ENCODE measurements at regions not wholly inside any gene's neighbourhood (a gene's known extent, or its start where the extent isn't known, plus 50 kb on each side); places are given as distances from the start of the nearest gene placed in this dataset.

DNA sequence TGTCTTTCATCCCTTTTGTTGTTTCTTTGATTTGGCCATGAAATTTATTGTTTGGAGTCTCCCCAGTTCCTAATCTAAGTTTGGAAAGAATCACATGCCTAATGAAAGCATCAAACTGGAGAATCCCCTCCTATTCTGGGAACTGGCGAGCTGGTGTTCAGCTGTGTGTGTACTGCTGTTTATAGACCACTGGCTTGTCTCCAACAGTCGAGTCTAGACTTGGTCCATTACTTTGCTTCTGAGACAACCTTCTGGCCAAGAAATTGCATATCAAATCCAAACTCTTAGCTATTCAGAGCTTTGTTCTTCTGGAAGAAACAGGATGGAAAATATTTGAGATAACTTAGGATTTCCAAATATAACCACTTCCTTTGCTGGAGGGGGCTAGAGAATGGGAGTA lies 111.5 kb upstream of the THSD7B start:
- Histone ChIP-seq H3K4me1 (ENCODE audit: control insufficient read depth, insufficient read depth, low read length, poor library complexity, severe bottlenecking) (no peaks in the 10 kb centered on the region), H3K4me3 (ENCODE audit: extremely low read depth, insufficient read depth, low read length, poor library complexity, severe bottlenecking) (no peak overlapping the region), H3K36me3 (ENCODE audit: control insufficient read depth, insufficient read depth, low read length) (no peaks in the 10 kb centered on the region), H3K27ac (ENCODE audit: low read depth, low read length, severe bottlenecking) (no peak overlapping the region), H3K9me3 (ENCODE audit: control insufficient read depth, low read length) (no peaks in the 10 kb centered on the region)
- WGBS, 2 experiments (ENCODE audit: insufficient coverage in 2 of 2): 80% methylated on average over 1 of the region's 2 CpGs; no CpG with 5 or more reads in 1 of the 2 experiments

DNA sequence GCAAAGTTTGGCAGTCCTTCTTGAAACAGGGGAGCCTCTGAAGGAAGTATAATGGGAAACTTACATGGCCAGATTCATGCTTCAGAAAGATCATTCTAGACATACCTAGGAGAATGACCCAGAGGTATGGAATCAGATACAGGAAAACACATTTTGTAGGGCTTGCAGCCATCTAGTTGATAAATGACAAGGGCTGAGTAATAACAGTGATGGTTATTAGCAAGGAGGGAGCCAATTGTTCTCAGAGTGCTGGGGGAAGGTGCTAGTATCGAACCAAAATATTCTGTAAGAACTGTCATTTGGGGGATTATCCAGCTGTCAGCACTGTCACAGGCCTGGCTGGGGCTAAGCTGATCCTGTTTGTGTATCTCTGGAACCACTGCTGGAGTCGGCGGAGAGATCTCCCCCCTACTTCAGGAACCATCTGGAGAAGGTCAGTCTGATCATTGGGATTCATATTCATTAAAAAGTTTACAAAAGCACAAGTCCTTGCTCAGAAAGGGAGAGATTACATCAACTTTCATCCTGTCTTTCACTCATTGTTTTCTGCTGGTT lies 113.8 kb upstream of the THSD7B start:
- Histone ChIP-seq H3K4me1 (ENCODE audit: control insufficient read depth, insufficient read depth, low read length, poor library complexity, severe bottlenecking) (no peaks in the 10 kb centered on the region), H3K9me3 (ENCODE audit: control insufficient read depth, low read length) (no peaks in the 10 kb centered on the region), H3K36me3 (ENCODE audit: control insufficient read depth, insufficient read depth, low read length) (no peaks in the 10 kb centered on the region), H3K4me3 (ENCODE audit: extremely low read depth, insufficient read depth, low read length, poor library complexity, severe bottlenecking) (no peak overlapping the region), H3K27ac (ENCODE audit: low read depth, low read length, severe bottlenecking) (no peak overlapping the region)
- WGBS, 2 experiments (ENCODE audit: insufficient coverage in 2 of 2): 60 to 67% methylated on average over 1 to 2 of the region's 3 CpGs

DNA sequence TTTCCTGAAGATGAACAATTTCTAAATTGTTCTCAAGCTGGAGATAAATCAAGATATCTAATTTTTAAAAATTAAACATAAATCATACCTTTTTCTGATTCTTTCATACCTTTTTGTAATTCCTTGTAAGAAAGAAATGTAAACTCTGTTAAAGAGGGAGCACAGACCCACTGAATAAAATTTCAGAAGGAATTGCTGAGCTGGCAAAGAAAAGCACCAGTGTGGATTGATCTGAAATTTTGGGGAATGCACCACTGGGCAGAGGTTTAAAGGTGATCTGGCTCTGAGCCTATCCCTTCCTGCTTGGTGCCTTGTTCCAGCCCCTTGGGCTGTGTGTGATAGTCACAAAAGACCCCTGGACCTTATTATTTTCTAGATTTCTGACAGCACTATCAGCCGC lies 118.3 kb upstream of the THSD7B start:
- no peaks in the 10 kb centered on the region for H3K9me3 ChIP-seq (ENCODE audit: control insufficient read depth, low read length)
- no peak overlapping the region for H3K4me3 ChIP-seq (ENCODE audit: extremely low read depth, insufficient read depth, low read length, poor library complexity, severe bottlenecking)
- no peak overlapping the region for H3K27ac ChIP-seq (ENCODE audit: low read depth, low read length, severe bottlenecking)
- WGBS, 2 experiments (ENCODE audit: insufficient coverage in 2 of 2): no CpG with 5 or more reads among the region's 1 CpG
- no peaks in the 10 kb centered on the region for H3K36me3 ChIP-seq (ENCODE audit: control insufficient read depth, insufficient read depth, low read length)
- H3K4me1 ChIP-seq (ENCODE audit: control insufficient read depth, insufficient read depth, low read length, poor library complexity, severe bottlenecking): no peaks in the 10 kb centered on the region

DNA sequence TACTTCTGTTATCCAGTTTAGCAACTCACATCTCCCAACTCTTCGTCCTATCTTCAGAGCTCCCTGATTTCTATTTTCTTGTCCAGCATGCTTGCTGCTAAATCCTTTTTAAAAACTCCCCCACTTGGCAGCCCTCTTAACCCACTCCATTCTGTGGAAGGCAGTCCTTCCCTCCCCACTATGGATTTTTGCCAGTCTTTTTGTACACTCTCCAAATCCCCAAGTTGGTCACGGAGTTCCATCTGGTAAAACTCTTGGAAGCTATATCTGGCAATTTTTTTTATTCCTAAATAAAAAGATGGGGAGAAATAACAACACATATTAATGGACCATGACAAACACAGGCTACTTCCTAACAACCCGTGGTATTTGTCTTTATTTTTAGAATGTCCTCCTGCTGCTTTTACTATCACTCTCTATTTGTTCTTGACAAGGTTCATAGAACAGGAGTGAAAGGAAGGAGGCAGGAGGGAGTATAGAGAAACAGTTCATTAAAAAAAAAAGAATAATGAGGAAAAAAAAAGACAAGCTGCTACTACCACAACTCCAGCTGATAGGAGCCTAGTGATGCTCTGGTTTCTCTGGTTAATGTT lies 120.0 kb upstream of the THSD7B start:
- H3K27ac ChIP-seq (ENCODE audit: low read depth, low read length, severe bottlenecking): no peak overlapping the region
- WGBS, 2 experiments (ENCODE audit: insufficient coverage in 2 of 2): 80% methylated on average over 1 of the region's 3 CpGs; no CpG with 5 or more reads in 1 of the 2 experiments

DNA sequence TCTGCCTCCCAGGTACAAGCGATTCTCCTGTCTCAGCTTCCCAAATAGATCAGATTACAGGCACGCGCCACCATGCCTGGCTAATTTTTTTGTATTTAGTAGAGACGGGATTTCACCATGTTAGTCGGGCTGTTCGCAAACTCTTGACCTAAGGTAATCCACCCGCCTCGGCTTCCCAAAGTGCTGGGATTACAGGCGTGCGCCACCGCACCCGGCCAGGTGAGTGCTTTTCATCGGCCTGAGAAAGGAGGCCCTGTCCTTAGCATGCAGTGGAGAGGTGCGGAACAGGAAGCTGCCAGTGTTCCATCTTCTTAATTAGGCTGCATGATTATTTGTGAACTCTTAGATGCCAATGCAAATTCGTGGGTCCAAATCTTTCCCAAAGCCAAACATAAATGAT lies 125.7 kb upstream of the THSD7B start:
- whole genome bisulfite sequencing, 2 experiments (ENCODE audit: insufficient coverage in 2 of 2): 96 to 97% methylated on average over 14 to 15 of the region's 15 CpGs
- peaks cover 4% of the 10 kb centered on the region for H3K4me1 ChIP-seq (ENCODE audit: control insufficient read depth, insufficient read depth, low read length, poor library complexity, severe bottlenecking)
- H3K27ac ChIP-seq (ENCODE audit: low read depth, low read length, severe bottlenecking): no peak overlapping the region
- H3K4me3 ChIP-seq (ENCODE audit: extremely low read depth, insufficient read depth, low read length, poor library complexity, severe bottlenecking): no peak overlapping the region
- no peaks in the 10 kb centered on the region for H3K36me3 ChIP-seq (ENCODE audit: control insufficient read depth, insufficient read depth, low read length)
- no peaks in the 10 kb centered on the region for H3K9me3 ChIP-seq (ENCODE audit: control insufficient read depth, low read length)

More for the DNA sequence above, 120.0 kb upstream of the THSD7B start:
- Histone ChIP-seq H3K4me1 (ENCODE audit: control insufficient read depth, insufficient read depth, low read length, poor library complexity, severe bottlenecking) (no peaks in the 10 kb centered on the region), H3K9me3 (ENCODE audit: control insufficient read depth, low read length) (no peaks in the 10 kb centered on the region), H3K4me3 (ENCODE audit: extremely low read depth, insufficient read depth, low read length, poor library complexity, severe bottlenecking) (no peak overlapping the region), H3K36me3 (ENCODE audit: control insufficient read depth, insufficient read depth, low read length) (no peaks in the 10 kb centered on the region)

DNA sequence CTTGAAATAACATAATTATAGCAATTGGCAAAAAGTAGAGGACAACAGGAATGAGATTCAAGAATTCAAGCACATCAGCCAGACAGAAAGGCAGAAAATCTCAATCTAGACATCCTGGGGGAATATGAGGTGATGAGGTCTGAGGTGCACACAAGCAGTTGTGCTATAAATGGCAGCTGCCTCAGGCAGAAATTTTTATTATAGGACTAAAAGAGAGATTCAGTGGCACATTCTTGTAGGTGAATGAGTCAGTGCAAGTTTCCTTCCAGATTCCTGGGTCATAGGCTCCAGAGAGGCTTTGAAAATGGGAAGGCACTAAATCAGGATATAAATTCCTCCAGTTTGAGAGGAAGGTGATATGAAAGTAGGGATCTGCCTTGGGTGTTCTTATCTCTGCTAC lies 127.2 kb upstream of the THSD7B start:
- no peaks in the 10 kb centered on the region for H3K9me3 ChIP-seq (ENCODE audit: control insufficient read depth, low read length)
- H3K36me3 ChIP-seq (ENCODE audit: control insufficient read depth, insufficient read depth, low read length): no peaks in the 10 kb centered on the region
- no peak overlapping the region for H3K4me3 ChIP-seq (ENCODE audit: extremely low read depth, insufficient read depth, low read length, poor library complexity, severe bottlenecking)
- H3K27ac ChIP-seq (ENCODE audit: low read depth, low read length, severe bottlenecking): no peak overlapping the region
- H3K4me1 ChIP-seq (ENCODE audit: control insufficient read depth, insufficient read depth, low read length, poor library complexity, severe bottlenecking): peaks cover 4% of the 10 kb centered on the region

DNA sequence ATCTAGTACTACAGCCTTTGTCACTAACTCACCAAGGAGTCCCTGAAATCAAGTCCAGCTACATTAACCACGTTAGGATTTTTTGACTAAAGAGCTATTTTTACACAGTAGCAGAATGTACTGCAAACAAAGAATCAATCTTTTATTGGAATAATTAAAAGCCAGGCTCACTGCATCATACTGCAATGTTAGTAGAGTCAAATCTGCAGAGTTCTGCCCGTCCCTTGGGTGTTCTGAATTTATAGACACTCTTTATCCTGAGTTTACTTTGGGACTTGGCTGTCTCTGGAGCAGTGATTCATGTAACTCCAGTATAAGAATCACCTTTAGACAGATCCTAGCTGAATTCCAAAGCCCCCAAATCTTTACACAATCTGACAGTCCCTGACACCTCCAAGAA lies 127.9 kb upstream of the THSD7B start:
- Histone ChIP-seq H3K4me3 (ENCODE audit: extremely low read depth, insufficient read depth, low read length, poor library complexity, severe bottlenecking) (no peak overlapping the region), H3K9me3 (ENCODE audit: control insufficient read depth, low read length) (no peaks in the 10 kb centered on the region), H3K36me3 (ENCODE audit: control insufficient read depth, insufficient read depth, low read length) (no peaks in the 10 kb centered on the region), H3K4me1 (ENCODE audit: control insufficient read depth, insufficient read depth, low read length, poor library complexity, severe bottlenecking) (peaks cover 4% of the 10 kb centered on the region), H3K27ac (ENCODE audit: low read depth, low read length, severe bottlenecking) (no peak overlapping the region)
- no CpG with 5 or more reads among the region's 2 CpGs for WGBS, 2 experiments (ENCODE audit: insufficient coverage in 2 of 2)

DNA sequence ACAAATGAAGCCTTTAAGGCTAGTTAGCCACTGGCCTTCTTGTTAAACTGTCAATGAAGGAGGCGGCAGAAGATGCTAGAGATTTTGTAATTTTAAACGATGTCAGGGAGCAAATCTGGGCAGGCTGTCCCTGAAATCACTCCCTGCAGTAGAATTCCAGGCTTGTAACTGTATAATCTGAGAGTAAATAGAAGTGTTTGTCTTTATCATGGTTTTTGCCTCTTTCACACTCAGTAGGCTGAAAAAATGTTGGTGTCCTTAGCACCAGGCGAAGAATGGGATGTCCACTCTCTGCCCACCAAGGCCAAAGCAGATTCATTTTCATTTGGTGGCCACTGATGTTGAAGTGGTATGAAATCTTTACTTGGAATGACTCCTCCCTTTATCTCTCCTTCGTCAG lies 136.9 kb upstream of the THSD7B start:
- H3K27ac ChIP-seq (ENCODE audit: low read depth, low read length, severe bottlenecking): no peak overlapping the region
- 85 to 90% methylated on average over 2 of the region's 4 CpGs for WGBS, 2 experiments (ENCODE audit: insufficient coverage in 2 of 2)
- H3K4me3 ChIP-seq (ENCODE audit: extremely low read depth, insufficient read depth, low read length, poor library complexity, severe bottlenecking): no peak overlapping the region
- H3K36me3 ChIP-seq (ENCODE audit: control insufficient read depth, insufficient read depth, low read length): no peaks in the 10 kb centered on the region
- no peaks in the 10 kb centered on the region for H3K9me3 ChIP-seq (ENCODE audit: control insufficient read depth, low read length)
- H3K4me1 ChIP-seq (ENCODE audit: control insufficient read depth, insufficient read depth, low read length, poor library complexity, severe bottlenecking): no peaks in the 10 kb centered on the region

DNA sequence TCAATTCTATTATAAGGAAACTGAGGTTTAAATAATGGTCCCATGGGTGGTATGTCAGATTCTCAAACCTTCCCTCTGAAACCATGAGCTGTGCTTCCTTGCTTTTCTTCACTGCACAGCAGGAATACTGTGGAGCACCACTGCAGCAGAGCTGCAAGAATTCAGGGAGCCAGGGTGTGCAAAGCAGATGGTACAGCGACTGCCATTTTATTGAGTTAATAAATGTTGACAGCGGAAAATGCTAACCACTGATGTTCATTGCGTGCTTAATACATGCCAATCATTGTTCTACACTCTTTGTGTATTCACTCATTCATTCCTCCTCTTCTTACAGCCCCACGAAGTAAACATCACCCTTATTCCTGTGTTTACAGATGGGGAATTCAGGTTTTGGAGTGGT lies 152.2 kb upstream of the THSD7B start:
- H3K9me3 ChIP-seq (ENCODE audit: control insufficient read depth, low read length): no peaks in the 10 kb centered on the region
- H3K27ac ChIP-seq (ENCODE audit: low read depth, low read length, severe bottlenecking): no peak overlapping the region
- no peaks in the 10 kb centered on the region for H3K4me1 ChIP-seq (ENCODE audit: control insufficient read depth, insufficient read depth, low read length, poor library complexity, severe bottlenecking)
- 100% methylated on average over 3 of the region's 4 CpGs; no CpG with 5 or more reads in 1 of the 2 experiments for WGBS, 2 experiments (ENCODE audit: insufficient coverage in 2 of 2)
- no peak overlapping the region for H3K4me3 ChIP-seq (ENCODE audit: extremely low read depth, insufficient read depth, low read length, poor library complexity, severe bottlenecking)
- H3K36me3 ChIP-seq (ENCODE audit: control insufficient read depth, insufficient read depth, low read length): no peaks in the 10 kb centered on the region

DNA sequence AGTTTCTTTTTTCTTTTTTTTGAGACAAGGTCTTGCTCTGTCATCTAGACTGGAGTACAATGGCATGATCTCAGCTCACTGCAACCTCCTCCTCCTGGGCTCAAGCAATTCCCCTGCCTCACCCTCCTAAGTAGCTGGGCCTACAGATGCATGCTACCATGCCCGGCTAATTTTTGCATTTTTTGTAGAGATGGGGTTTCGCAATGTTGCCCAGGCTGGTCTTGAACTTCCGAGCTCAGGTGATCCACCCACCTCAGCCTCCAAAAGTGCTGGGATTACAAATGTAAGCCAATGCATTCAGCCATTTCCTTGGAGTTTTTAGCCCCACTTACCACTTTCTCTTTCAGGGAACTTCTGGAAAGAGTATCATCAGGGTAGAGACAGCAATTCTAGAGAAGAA lies 153.3 kb upstream of the THSD7B start:
- no peaks in the 10 kb centered on the region for H3K9me3 ChIP-seq (ENCODE audit: control insufficient read depth, low read length)
- no peak overlapping the region for H3K27ac ChIP-seq (ENCODE audit: low read depth, low read length, severe bottlenecking)
- no peaks in the 10 kb centered on the region for H3K4me1 ChIP-seq (ENCODE audit: control insufficient read depth, insufficient read depth, low read length, poor library complexity, severe bottlenecking)
- no peak overlapping the region for H3K4me3 ChIP-seq (ENCODE audit: extremely low read depth, insufficient read depth, low read length, poor library complexity, severe bottlenecking)
- WGBS, 2 experiments (ENCODE audit: insufficient coverage in 2 of 2): 86 to 94% methylated on average over 1 to 3 of the region's 3 CpGs
- H3K36me3 ChIP-seq (ENCODE audit: control insufficient read depth, insufficient read depth, low read length): no peaks in the 10 kb centered on the region

DNA sequence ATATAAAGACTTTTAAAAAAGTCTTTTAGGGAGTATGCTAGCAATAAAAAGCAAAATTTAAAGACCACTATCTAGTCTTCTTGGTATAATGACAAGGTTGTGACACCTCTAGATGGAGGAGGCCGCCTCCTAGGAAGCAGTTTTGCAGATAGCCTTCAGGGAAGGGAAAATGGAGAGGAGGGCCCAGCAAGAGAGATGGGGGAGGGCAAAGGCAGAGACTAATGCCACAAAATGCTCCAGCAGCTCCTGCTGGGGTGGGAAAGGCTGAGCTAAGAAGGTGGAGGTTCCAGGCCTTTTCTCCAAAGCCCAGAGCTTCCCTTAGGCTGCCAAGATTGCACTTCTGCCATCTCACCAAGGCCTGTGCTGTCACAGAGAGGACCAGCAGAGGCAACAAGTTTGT lies 153.9 kb upstream of the THSD7B start:
- Histone ChIP-seq H3K27ac (ENCODE audit: low read depth, low read length, severe bottlenecking) (no peak overlapping the region), H3K4me1 (ENCODE audit: control insufficient read depth, insufficient read depth, low read length, poor library complexity, severe bottlenecking) (no peaks in the 10 kb centered on the region), H3K4me3 (ENCODE audit: extremely low read depth, insufficient read depth, low read length, poor library complexity, severe bottlenecking) (no peak overlapping the region), H3K36me3 (ENCODE audit: control insufficient read depth, insufficient read depth, low read length) (no peaks in the 10 kb centered on the region), H3K9me3 (ENCODE audit: control insufficient read depth, low read length) (no peaks in the 10 kb centered on the region)
- WGBS, 2 experiments (ENCODE audit: insufficient coverage in 2 of 2): 83 to 86% methylated on average over 1 of the region's 1 CpG

Data from mesodermal cell (in vitro differentiated cells).